ENCODE measurements at regions not wholly inside any gene's neighbourhood (a gene's known extent, or its start where the extent isn't known, plus 50 kb on each side); places are given as distances from the start of the nearest gene placed in this dataset.

- no peak for TF ChIP-seq CTCF (IDR thresholded peaks at IDR 0.05; ENCODE audit: low read depth, low read length)
- TF ChIP-seq MAX (IDR thresholded peaks at IDR 0.05; ENCODE audit: low read depth, low read length): no peak
- TF ChIP-seq POLR2A (IDR thresholded peaks at IDR 0.05; ENCODE audit: extremely low read depth, insufficient read length): no peak
- no peak for TF ChIP-seq MYC (IDR thresholded peaks at IDR 0.05; ENCODE audit: low read depth, low read length)
These were observed 349.3 kb upstream of the SALL3 start for GRCh38 chr18:78630356-78630755.
